SH-SY5Y (cell line): ENCODE measurements at regions not wholly inside any gene's neighbourhood (a gene's known extent, or its start where the extent isn't known, plus 50 kb on each side); places are given as distances from the start of the nearest gene placed in this dataset.

ENCODE experiments used
- GATA2 ChIP-seq: IDR thresholded peaks from 2 replicates; pipeline ENCODE4 v1.6.1; 2011; ENCODE audit warnings: mild to moderate bottlenecking, low read depth, low read length
- GATA3 ChIP-seq: IDR thresholded peaks from 2 replicates; pipeline ENCODE4 v1.6.1; 2011; ENCODE audit warnings: low read depth, mild to moderate bottlenecking, low read length, moderate library complexity

- TF ChIP-seq GATA2 (no peak), GATA3 (no peak)
These were observed 338.9 kb downstream of the ZEB2 start for GRCh38 chr2:144181001-144181400.
